Renal cortical epithelial cell (primary cell): ENCODE measurements at regions not wholly inside any gene's neighbourhood (a gene's known extent, or its start where the extent isn't known, plus 50 kb on each side); places are given as distances from the start of the nearest gene placed in this dataset.

Experiments
- DNase-seq: peaks from one replicate; pipeline ENCODE4 v3.0.0-alpha.2; 2011; ENCODE audit warnings: low read depth

DNA sequence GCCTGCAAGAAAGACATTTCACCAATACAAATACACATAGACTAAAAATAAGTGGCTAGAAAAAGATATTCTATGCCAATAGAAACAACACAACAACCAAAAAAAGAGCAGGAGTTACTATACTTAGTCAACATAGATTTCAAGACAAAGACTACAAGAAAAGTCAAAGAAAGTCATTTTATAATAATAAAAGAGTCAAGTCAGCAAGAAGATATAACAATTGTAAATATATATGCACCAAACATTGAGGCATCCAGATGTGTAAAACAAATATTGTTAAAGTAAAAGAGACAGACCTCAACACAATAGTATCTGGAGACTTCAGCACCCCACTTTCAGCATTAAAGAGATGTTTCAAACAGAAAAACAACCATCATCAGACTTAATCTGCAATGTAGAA, 104.6 kb downstream of the AMY1C start:
- DNase-seq, result no peak

DNA sequence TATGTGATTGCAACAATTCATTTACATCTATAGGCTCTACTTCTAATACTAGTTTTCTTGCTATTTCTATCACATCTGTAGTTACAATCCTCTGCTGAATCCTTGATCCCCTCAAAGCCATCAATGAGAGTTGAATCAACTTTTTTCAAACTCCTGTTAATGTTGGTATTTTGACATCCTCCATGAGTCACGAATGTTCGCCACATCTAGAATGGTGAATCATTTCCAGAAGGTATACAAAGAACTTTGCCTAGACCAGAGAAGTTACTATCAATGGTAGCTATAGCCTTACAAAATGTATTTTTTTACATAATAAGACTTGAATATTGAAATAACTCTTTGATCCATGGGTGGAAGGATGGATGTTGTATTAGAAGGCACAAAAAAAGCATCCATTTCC, 110.0 kb downstream of the AMY1C start:
- DNase-seq, result no peak

DNA sequence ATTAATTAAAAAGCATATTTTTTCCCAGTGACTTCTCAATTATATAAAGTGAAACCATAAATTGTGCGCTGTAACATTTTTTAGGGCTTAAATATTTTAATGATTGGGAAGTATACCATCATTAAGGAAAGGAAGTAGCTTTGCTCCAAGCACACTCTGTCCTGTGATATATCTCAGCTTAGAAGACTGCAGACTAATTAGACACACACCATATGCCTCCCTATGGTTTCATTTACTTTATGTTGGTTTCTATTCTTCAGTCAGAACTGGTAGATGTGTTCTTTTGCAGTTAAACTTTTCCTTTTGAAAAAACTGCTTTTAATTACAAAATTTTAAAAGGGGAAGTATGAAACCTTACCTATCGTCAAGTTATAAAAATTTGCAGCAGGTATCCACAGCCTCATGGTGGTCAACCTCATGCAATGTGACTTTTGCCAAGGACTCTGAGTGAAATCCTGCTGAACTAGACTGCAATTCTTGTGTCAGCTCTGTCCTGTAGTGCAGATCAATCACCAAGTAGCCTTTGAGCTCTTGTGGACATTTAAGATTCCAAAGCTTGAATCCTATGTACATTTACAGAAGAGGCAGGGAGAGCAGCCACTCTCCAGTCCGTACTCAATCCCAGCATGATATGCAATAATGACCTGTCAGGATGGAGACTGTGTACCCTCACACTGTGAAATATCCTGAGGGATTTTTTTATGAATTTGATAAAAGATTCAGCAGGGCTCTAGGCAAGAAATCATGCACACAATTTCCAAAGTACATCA, 149.1 kb downstream of the AMY1C start:
- DNase-seq, result no peak

DNA sequence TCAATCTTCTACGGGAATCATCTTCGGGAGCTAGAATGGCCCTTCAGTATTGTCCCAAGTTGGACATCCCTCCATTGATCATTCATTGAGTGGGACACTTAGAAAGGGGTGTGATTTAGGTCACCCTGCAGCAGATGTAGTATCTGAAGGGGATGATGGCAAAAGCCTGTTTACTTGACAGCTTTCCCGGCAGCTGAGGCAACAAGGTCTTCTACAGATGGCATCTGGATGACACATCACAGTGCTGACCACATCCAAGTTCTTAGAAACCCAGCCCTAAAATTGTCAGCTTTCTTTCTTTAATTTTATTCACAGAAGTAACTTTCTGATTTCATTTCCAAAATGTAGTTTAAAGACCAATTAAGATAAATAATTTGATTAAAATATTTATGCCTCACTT, 150.3 kb downstream of the AMY1C start:
- DNase-seq, result no peak

DNA sequence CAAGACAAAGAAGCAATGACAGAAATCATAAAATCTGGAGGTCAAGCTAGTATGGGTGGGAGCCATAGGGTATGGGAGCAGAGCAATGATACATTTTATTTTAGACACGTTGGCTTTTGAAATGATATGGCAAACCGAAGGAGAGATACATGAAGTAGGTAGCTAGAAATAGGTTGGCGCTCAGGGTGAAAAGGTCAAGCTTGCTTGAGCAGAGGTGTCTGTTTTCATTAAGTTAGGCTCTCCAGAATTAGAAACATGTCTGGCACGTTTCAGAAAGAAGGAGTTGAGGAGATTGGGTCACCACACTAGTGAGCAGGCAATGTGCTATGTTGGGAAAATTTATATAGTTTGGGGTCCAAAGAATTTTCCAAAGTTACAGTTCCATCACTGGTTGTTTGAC, 151.4 kb downstream of the AMY1C start:
- no peak for DNase-seq

DNA sequence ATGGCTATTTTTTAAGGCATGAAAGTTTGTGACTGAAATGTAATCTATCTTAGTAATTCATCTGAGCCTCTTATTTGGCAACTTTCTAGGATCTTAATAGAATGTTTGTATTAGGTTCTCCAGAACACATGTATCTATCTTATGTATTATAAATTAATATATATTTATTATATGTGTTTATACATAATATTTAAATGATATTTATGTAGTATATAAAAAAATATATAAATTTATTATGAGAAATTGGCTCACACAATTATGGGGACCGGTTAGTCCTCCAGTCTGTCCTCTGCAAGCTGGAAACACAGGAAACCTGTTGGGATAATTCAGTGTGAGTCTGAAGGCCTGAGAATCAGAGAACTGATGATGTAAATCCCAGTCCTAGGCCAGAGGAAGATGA, 155.7 kb downstream of the AMY1C start:
- no peak for DNase-seq

DNA sequence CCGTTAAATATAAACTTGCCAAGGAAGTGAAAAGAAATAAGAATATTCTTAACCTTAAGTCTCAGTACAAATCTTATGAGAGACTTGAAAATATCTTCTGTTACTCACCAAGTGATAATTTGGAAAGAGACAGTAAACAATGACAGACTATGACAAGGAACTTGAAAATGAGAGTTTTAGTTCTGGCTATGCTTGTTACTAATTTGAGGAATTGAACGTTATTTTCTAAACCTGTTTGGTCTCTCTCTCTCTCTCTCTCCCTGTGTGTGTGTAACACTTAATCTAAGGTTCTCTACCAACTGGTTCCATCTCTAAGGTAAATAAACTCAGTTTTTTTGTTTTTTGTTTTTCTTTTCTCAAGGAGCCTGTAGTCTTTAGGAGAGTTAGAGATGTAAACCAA, 161.8 kb downstream of the AMY1C start:
- DNase-seq, result no peak

DNA sequence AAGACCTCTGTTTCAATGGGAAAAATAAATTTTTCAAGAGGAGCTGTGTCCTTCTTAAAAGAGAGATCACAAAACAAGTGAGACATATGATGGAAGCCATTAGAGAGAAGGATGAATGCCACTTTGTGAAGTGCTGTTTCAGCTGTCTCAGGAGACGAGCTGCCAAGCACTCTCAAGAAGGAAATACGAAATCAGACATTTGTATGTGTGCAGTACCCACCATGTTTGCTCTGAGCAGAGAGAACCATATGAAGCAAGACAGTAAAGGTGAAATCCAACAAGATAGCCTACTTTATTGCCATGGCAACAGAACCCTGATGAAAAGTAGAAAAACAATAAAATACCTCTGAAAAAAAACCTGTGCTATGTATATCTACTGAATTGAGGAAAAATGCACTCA, 168.1 kb downstream of the AMY1C start:
- no peak for DNase-seq

DNA sequence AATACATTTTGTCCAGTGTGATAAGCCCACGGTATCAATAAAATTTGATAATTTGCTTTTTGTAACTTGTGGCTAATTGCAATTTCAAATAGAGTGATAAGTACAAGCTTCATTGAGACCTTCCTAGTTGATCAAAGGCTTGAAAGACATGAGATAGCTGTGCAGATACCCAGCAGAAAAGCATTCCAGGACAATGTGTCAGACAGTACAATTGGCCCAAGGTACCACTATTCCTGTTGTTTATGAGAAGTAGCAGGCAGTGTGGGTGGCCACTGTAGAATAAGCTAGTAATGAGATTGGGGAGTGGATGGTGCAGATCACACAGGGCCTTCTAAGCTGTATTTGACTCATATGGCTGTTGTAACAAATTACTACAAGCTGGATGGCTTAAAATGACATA, 182.2 kb downstream of the AMY1C start:
- no peak for DNase-seq

DNA sequence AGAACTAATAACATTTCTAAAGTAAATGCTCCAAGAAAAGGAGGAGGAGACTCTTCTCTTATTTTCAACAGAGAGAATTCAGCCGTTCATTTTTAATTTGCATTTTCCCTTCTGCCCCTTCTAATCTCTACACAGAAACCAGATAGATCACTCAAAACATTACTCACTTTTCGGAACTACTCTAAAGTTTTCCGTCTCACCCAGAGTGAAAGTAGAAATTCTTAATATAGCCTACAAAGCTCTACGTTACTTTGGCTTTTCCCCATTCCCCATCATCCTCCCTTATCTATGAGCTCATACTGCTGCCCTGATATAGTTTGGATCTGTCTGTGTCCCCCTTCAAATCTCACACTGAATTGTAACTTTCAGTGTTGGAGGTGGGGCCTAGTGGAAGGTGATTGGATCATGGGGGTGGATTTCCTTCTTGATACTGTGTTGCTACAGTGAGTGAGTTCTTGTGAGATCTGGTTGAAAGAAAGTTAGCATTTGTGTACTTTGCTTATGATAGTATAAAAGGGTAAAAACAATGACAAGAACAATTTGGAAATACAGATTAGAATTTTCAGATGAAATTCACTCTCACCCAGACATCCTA, 188.2 kb downstream of the AMY1C start:
- DNase-seq, result no peak

DNA sequence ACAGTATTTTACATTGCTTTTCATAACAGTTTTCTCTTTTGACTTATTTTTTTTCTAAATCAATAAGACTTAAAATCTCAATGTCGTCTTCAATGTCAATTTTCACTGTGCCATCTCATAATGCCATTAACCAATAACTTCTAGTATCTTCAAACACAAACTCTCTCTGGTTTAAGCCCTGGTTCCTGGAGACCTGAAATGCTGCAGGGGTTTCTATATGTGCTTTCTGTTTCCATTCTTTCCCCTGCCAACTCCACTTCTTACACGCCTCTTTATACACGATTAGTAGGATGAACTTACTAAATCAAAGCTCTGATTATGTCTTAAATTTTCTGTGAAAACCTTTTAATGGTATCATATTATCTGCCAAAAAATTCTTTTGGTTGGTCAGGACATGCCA, 191.4 kb downstream of the AMY1C start:
- DNase-seq, result no peak

DNA sequence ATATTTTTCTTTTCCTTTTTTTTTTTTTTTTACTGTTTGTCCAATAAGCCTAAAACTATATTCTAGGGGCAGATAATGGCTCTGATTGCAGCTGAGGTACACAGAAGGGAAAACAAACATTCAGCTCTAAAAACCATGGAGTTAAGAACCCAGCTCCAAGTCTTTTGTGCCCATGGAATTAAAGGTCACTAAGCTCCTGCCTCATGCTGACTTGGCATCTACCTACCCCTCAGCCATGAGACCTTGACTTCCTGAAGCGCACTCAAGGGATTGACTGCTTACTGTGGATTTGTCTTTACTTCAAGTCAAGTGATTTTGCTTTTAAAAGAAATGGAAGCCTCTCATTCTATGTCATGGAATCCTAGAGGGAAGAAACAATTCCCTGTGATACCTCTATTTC, 192.3 kb downstream of the AMY1C start:
- no peak for DNase-seq

DNA sequence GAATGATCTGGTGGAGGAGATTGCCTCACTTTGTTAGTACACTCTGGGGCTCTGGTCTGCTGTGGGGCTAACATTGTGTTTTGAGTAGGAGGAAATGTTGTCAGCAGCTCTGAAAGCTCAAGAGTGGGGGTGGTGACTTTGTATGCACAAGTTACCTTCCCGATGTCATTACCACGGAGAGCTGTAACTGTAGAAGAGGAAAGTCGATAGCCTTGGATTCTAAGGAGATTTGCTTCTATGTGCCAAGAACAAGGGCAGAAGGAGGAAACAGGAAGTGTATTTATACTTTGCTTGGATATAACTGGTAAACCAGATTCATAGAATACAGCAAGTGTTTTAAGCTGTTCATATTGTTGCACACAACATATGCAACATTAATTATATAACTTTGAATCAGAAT, 196.1 kb downstream of the AMY1C start:
- no peak for DNase-seq

DNA sequence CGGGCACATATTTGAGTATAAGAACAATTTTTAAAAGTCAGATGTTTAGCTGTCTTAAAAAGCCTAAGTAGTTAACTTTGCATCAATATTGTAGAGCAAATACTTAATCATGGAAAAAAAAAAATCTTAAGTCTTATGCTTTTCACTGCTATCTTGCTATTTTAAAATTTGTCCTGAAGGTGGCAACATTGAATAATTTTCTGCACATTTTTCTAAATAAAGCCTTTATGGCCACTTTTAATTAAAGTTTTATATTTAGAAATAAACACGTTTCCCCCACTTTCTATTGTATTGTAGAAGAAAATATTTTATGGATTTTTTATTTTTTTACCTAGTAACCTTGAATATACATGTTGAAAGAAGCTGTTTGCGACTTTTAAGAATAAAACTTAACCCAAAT, 198.8 kb downstream of the AMY1C start:
- DNase-seq, result no peak

DNA sequence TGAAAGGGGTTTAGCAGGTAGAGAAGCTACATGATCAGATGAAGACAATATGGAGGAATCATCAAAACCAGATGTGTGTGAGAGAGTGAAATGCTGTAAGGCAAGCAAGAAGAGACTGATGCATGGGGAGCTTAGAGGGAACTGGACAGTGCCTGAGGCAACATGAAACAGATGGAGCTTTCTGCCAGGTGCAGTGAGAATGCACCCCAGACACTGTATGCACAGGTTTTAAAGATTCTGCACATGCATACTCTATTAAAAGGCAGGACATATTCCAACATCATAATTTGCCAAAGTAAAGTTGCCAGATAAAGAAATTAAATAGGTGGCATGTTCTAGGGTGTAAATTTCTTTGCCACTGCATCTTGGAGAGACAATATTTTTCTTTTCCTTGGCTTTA, 200.1 kb downstream of the AMY1C start:
- no peak for DNase-seq

DNA sequence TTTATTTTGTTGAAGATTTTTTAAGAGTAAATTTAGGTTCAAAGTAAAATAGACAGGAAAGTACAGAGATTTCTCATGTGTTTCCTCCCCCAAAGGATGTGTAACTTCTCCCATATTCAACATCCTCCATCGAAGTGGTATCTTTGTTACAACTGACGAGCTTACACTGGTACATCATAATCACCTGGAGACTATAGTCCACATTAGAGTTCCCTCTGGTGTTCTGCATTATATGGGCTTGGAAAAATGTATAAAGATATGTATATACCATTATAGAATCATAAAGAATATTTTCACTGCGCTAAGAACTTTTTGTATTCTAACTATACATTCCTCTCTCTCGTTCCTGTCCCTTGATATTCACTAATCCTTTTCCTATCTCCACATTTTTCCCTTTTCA, 203.7 kb downstream of the AMY1C start:
- no peak for DNase-seq

DNA sequence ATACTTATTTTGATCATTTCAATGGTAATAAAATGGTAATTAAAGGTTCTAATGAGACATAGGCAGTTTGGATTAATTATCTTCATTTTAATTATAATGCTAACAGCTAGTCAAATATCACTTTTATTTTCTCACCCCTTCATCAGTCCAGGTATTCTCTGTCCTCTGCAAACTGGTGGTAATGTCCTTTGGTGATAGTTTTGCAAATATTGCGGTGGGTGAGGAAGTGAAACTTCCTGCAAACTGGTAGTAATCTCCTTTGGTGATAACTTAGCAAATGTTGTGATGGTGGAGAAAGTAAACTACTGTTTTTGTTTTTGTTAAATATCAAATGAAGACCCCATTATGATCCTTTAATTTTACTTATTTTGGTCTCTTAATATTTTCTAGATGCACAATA, 209.0 kb downstream of the AMY1C start:
- DNase-seq, result no peak

DNA sequence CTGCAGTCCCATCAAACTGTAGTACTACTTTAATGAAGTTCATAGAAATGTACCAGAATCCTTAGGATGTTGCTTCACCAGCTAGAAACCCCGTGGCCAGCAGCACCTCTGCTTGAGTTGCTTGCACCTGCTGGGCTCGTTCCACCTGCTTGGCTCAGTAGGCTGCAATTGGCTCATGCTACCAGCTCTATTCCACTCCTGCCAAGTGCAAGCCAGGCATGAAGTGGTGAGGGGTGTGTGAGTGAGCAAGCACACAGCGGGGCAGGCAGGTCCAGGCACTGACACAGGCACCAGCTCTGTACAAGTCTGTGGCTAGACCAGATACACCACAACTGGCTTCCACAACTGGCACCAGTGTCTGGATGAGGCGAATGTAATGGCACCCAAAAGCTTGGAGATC, 209.9 kb downstream of the AMY1C start:
- no peak for DNase-seq

DNA sequence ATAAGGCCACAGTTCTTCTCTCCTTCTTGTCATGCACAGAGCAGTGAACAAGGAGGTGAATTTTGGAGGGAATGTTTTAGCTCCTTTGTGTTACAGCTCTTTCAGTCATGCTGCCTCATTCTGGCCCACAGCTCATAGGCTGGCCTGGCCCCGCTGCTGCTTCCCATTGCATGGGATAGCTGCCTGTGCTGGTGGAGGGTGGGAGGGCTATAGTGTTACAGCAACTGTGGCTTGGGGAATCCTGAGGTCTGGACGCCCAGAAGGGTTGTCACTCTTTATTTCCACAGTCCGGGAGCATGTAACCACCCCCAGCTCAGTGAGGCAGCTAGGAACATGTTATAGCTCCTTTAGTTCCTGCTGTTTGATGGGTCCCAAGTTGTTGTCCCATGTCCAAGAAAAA, 210.3 kb downstream of the AMY1C start:
- no peak for DNase-seq

DNA sequence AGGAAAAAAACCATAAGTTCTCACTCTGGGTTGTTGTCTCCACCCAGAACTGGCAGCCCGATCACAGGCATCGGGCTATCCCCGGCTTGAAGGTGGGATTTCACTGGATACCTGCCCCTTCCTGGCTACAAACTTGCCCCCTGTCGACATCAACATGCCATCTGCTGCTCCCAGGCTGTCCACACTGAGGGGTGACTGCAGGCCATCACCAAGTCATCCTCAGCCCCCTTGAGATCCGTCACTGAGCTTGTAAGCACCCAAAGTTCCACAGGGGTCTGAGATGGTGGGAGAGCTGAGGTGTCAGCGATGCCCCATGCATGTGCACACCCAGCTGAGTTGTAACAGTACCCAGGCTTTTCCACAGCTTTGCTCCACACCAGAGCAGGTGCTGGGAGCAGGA, 211.0 kb downstream of the AMY1C start:
- no peak for DNase-seq

DNA sequence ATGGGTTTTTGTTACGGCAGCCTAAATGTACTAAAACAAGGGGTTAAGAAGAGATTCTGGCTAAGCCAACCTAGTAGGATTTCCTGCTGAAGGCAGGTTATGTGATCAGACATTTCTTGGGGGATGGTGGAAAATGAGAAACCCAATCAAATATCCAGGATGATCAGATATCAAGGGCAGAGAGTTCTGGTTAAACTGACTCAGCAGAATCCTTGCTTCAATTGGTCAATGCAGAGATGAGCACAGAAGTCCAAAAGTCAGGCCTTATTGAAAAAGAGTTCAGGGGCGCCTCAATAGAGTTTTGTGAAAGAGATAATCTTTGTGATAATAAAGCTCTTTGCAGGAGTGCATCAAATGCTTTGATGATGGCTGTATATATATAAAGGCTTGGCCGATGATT, 237.1 kb downstream of the AMY1C start:
- no peak for DNase-seq

DNA sequence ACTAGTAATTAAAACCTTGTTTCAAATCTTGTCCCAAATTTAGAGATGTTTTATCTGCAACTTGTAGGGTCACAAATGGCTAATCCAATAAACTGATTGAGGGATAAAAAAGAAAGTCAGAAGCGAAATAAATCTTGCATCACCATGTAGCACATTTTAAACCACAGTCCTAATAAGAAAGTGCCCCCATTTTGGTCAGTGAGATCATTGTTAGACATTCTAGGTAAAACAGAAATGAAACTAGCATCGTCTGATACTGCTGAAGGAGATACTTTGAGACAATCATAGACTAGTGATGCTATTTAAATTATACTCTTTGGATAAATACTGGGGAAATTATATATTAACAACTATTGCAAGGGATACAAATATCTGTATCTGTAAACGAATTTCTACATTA, 247.9 kb downstream of the AMY1C start:
- DNase-seq, result no peak

DNA sequence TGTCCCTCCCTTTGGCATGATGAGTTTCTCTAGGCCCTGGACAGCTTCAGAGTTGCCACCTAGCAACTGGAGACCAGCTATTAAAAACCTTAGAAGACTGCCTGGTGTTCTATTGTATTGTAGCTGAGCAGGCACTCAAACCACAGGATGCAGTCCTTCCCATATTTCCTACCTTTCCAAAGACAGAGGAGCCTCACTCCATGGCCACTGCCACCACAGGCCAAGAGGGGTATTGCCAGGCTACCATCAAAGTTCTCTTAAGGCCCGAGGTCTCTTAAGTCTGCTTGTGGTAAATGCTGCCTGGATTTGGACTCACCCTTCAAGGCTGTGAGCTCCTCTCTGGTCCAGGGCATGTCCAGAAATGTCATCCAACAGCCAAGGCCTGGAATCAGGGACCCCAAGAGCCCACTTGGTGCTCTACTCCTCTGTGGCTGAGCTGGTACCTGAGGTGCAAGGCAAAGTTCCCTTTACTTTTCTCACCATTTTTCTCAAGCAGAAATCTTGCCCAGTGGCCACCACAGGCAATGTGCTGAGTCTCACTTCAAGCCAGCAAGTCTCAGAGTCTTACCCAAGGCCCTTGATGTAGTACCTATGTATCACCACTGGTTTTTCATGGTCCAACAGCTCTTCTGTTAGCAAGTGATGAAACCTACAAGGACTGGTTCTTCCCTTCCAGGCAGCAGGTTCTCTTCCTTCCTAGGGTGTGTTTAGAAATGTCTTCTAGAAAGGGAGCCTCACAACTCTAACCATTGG, 269.4 kb downstream of the AMY1C start:
- no peak for DNase-seq
